WI38 (cell line): ENCODE measurements at regions not wholly inside any gene's neighbourhood (a gene's known extent, or its start where the extent isn't known, plus 50 kb on each side); places are given as distances from the start of the nearest gene placed in this dataset.

Experiments used
- H3K4me3 ChIP-seq: 2 replicates; pipeline ENCODE4 v1.5.1; 2011; ENCODE audit warnings: low read depth, mild to moderate bottlenecking, control low read depth, low read length
- TF ChIP-seq, protein P1 (sequence below): IDR thresholded peaks from 2 replicates; pipeline ENCODE4 v1.5.1; 2012; ENCODE audit warnings: low read depth, mild to moderate bottlenecking, control low read depth, low read length

DNA sequence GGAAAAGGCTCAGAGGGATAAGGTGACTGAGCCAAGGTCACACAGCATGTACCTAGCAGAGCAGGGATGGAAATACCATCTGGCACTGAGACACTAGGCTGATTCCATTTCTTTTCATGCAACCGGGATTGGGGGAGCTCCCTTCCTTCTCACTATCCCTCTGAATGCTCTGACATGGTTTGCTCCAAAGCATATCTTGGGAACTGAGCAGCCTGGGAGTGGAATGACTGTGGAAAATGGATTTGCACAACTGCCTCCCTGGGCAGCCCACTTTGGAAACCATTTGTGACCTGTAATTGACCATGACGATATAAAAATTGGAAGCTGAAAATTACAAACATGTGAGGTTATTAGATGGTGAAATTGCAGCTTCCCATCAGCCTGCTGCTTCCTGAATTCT is 309.0 kb upstream of the CHD6 start:
- no peak overlapping the region for H3K4me3 ChIP-seq
- TF ChIP-seq, protein P1, sequence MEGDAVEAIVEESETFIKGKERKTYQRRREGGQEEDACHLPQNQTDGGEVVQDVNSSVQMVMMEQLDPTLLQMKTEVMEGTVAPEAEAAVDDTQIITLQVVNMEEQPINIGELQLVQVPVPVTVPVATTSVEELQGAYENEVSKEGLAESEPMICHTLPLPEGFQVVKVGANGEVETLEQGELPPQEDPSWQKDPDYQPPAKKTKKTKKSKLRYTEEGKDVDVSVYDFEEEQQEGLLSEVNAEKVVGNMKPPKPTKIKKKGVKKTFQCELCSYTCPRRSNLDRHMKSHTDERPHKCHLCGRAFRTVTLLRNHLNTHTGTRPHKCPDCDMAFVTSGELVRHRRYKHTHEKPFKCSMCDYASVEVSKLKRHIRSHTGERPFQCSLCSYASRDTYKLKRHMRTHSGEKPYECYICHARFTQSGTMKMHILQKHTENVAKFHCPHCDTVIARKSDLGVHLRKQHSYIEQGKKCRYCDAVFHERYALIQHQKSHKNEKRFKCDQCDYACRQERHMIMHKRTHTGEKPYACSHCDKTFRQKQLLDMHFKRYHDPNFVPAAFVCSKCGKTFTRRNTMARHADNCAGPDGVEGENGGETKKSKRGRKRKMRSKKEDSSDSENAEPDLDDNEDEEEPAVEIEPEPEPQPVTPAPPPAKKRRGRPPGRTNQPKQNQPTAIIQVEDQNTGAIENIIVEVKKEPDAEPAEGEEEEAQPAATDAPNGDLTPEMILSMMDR: no peak

DNA sequence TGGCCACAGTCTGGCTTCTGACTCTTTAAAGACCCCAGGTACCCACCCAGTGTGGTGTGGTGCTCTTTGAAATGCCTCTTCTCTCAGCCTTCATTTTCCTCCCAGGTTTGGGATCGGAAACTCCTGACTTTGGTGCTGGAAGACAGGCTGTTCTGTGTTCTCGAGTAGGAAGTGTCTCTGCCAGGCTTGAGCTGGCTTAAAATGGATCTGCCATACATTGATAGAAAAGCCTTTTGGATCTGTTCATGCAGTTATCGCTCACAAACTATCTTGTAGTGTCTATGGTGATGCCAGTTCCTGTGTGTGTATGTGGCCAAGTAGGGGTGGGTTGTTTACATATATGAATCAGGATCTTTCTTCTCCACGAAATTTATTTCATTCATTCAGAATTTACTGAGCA is 307.3 kb upstream of the CHD6 start:
- TF ChIP-seq, protein P1: no peak
- H3K4me3 ChIP-seq: no peak overlapping the region

DNA sequence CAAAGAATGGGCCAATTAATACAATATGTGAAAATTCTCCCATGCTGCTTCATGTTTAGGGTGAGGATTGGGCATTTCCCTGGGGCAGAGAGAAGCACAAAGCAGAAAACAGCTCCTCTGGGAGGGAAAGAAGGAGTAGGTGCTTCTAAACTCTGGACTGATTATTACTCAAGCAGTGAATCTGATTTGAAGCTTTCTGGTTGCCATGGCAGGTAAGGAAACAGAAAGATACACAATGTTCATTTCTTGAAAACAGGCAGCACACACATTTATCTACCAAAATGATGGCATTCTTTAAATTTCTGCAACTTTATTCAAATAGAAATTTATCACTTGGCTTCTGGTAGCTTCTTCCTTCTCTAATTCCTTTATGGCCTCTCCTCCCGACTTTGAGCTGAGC is 305.4 kb upstream of the CHD6 start:
- H3K4me3 ChIP-seq: no peak overlapping the region
- TF ChIP-seq, protein P1: no peak

DNA sequence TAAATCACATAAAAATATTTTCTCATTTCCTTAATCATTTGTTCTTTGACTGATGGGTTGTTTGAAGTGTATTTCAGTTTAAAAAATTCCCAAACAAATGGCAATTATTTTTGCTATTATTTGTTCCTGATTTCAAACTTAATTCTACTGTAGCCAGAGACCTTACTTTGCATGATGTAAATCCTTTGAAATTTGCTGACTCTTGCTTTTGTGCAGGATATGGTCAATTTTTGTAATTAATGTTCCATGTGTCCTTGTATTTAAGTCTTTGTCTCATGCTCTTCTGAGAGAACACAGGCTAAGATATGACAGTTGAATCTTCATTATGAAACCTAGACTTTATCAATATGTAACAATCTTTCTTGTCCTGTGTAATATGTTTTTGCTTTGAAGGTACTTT is 295.0 kb upstream of the CHD6 start:
- TF ChIP-seq, protein P1: no peak

DNA sequence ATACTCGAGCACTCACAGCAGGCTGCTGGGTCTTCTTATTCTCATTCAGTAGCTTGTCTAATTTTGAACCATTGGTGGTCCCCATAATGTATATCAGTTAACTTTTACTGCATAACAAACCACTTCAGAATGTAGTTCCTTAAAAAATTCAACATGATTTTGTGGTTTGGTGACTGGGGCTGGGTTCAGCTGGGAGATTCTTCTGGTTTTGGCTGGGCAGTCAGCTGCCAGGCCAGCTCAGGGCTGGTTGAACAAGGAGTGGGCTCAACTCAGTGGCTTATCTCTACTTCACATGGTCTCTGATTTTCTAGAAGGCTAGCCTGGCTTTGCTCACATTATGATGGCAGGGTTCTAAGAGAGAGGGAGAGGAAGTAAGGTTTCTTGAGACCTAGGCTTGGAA is 292.4 kb upstream of the CHD6 start:
- TF ChIP-seq, protein P1: no peak
- H3K4me3 ChIP-seq: no peak overlapping the region

More for the DNA sequence above, 295.0 kb upstream of the CHD6 start:
- no peak overlapping the region for H3K4me3 ChIP-seq

DNA sequence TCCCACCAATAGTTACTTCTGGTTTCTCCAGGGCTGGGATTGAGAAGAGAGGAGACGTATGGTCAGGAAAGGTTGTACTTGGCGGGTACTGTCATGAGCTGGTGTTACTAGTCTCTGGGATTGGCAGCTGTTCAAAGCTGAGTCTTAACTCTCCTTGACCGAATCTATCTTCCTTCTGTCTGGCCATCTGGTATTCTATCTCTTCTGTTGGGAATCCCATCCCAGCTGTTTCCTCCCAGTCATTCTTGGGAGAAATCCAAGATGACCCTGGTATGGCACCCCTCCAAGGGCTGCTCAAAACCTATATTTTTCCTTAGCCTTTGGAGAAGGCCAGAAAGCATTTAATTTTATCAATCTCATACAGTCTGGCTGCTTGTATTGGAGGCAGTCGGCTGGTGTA is 287.0 kb upstream of the CHD6 start:
- H3K4me3 ChIP-seq: no peak overlapping the region
- TF ChIP-seq, protein P1: no peak

DNA sequence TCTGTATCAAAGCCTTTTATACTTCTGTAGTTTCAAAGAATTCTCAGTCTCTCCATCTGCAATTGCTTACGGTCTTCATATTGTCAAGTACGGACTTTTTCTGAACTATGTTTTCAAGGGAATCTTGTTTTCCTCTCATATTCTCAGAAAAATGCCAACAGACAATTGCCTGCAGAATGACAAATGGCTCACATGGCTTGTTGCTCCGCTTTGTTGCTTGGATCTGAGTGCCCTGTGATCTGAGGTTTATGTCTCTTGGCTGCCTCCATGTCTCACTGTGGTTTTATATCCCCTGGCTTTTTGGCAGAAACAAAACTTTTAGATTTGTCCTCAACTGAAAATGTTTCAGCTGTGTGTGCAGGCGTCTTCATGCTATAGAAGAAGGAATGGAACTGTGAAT is 285.4 kb upstream of the CHD6 start:
- TF ChIP-seq, protein P1: no peak

More for the DNA sequence above, 285.4 kb upstream of the CHD6 start:
- no peak overlapping the region for H3K4me3 ChIP-seq
